Tibial nerve (tissue), 4 donors: ENCODE measurements at regions not wholly inside any gene's neighbourhood (a gene's known extent, or its start where the extent isn't known, plus 50 kb on each side); places are given as distances from the start of the nearest gene placed in this dataset.

Experiments
- DNase-seq, 2 donors: peaks; one replicate each; pipeline ENCODE4 v3.0.0-alpha.2; 2019; ENCODE audit warnings: low spot score in 2 of 2
- H3K27ac ChIP-seq, 4 donors: fragments of 200-600 bp; sonication (generic) in 3 of 4; one replicate each; pipeline ENCODE4 v1.5.1; 2017 to 2019; ENCODE audit warnings: mild to moderate bottlenecking in 1 of 4
- H3K27me3 ChIP-seq, 2 donors: fragments of 200-600 bp; sonication (generic) in 1 of 2; one replicate each; pipeline versions ENCODE4 v1.5.1 to v1.6.0; 2017 to 2019
- H3K36me3 ChIP-seq, 3 donors: fragments of 200-600 bp; sonication (generic); one replicate each; pipeline ENCODE4 v1.5.1; 2018 to 2019
- H3K4me1 ChIP-seq, 4 donors: fragments of 200-600 bp; sonication (generic) in 3 of 4; one replicate each; pipeline ENCODE4 v1.5.1; 2017 to 2019
- H3K4me3 ChIP-seq, 4 donors: fragments of 200-600 bp; sonication (generic) in 3 of 4; one replicate each; pipeline ENCODE4 v1.5.1; 2017 to 2019; ENCODE audit warnings: mild to moderate bottlenecking in 1 of 4, moderate library complexity in 1 of 4
- H3K9me3 ChIP-seq, 4 donors: fragments of 200-600 bp; sonication (generic) in 3 of 4; one replicate each; pipeline ENCODE4 v1.5.1; 2017 to 2019
- EP300 ChIP-seq, 2 donors: sonication (generic); formaldehyde crosslinking; IDR thresholded peaks; one replicate each; pipeline ENCODE4 v1.6.1; 2017; ENCODE audit warnings: antibody characterized with exemption in 2 of 2, mild to moderate bottlenecking in 1 of 2
- POLR2A ChIP-seq, 2 donors: fragments of 450-650 bp; IDR thresholded peaks; one replicate each; pipeline ENCODE4 v1.6.1; 2017; ENCODE audit warnings: antibody characterized with exemption in 2 of 2, mild to moderate bottlenecking in 2 of 2, moderate library complexity in 2 of 2
- WGBS, 2 donors: methylation state at CpG; one replicate each; pipeline ENCODE4 v1.1.5; 2018; 5-methylcytosine and 5-hydroxymethylcytosine counted together
- TF ChIP-seq, protein P1 (sequence below), 5 experiments: fragments of 200-600 bp in 3 of 5; fragments of 450-650 bp in 2 of 5; sonication (generic) in 3 of 5; IDR thresholded peaks; one replicate each; pipeline ENCODE4 v1.5.1; 2016 to 2019; ENCODE audit warnings: antibody characterized with exemption in 5 of 5, mild to moderate bottlenecking in 3 of 5, moderate library complexity in 2 of 5

DNA sequence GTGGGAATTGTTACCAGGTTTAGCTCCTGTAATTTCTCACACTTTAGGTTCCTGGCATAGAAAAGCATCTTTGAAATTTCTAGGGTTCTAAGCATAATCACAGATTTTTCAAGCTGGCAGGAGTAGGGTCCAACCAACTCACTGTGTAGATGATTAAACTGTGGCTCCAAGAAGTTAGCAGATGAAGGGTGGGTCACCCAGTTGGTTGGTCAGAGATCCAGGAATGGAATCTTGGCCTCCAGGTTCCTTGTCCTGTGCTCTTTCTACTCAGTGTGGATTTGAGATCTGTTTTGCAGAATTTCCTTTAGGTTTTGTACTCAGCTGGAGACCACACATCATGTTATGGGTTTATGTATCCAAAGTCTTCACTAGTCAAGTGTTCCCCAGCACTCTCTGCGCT, 90.3 kb upstream of the MAML3 start:
- Histone ChIP-seq H3K27ac (no peak overlapping the region), H3K4me1 (peaks cover 0 to 32% (median 21%) of the 10 kb centered on the region in 4 donors), H3K36me3 (no peaks in the 10 kb centered on the region), H3K27me3 (no peaks in the 10 kb centered on the region), H3K9me3 (no peaks in the 10 kb centered on the region), H3K4me3 (no peak overlapping the region)
- 97 to 100% methylated on average over 1 of the region's 1 CpG for WGBS, 2 donors
- no peak for DNase-seq
- no peak for TF ChIP-seq POLR2A (IDR thresholded peaks at IDR 0.05)
- no peak for TF ChIP-seq EP300 (IDR thresholded peaks at IDR 0.05)
- TF ChIP-seq, protein P1, sequence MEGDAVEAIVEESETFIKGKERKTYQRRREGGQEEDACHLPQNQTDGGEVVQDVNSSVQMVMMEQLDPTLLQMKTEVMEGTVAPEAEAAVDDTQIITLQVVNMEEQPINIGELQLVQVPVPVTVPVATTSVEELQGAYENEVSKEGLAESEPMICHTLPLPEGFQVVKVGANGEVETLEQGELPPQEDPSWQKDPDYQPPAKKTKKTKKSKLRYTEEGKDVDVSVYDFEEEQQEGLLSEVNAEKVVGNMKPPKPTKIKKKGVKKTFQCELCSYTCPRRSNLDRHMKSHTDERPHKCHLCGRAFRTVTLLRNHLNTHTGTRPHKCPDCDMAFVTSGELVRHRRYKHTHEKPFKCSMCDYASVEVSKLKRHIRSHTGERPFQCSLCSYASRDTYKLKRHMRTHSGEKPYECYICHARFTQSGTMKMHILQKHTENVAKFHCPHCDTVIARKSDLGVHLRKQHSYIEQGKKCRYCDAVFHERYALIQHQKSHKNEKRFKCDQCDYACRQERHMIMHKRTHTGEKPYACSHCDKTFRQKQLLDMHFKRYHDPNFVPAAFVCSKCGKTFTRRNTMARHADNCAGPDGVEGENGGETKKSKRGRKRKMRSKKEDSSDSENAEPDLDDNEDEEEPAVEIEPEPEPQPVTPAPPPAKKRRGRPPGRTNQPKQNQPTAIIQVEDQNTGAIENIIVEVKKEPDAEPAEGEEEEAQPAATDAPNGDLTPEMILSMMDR (IDR thresholded peaks at IDR 0.05), result no peak

DNA sequence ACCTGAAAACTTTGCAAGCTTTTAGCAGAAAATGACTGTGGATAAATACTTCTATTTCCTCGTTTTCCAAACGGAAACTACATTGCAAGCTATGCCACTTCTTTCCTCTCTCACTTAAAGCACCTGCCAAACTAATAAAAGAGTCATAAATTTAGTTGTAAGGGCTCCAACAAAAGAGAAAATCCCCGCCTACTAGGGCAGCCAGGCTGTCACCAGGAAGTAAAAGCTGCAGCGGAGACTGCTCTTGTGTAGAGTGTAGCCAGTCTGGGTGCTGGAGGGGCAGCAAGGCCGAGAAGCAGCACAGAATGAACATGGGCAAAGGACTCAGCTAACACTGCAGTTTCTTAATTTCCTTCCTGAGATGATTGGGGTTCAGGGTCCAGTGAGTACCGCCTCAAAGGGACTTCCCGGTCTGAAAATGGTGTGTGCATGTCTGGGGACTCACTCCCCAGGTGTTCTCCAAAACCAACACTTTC, 89.3 kb upstream of the MAML3 start:
- H3K4me1 ChIP-seq, result peaks cover 0 to 33% (median 26%) of the 10 kb centered on the region in 4 donors
- WGBS, 2 donors, result 33 to 34% methylated on average over 7 of the region's 7 CpGs
- DNase-seq, result no peak
- H3K9me3 ChIP-seq, result no peaks in the 10 kb centered on the region
- no peaks in the 10 kb centered on the region for H3K27me3 ChIP-seq
- peak overlapping the region in 2 of 4 donors; percentile 42 to 56 for H3K27ac ChIP-seq
- H3K36me3 ChIP-seq, result no peaks in the 10 kb centered on the region
- TF ChIP-seq POLR2A (IDR thresholded peaks at IDR 0.05) (no peak), EP300 (IDR thresholded peaks at IDR 0.05) (no peak)
- TF ChIP-seq, protein P1 (IDR thresholded peaks at IDR 0.05), result no peak
- H3K4me3 ChIP-seq, result no peak overlapping the region

DNA sequence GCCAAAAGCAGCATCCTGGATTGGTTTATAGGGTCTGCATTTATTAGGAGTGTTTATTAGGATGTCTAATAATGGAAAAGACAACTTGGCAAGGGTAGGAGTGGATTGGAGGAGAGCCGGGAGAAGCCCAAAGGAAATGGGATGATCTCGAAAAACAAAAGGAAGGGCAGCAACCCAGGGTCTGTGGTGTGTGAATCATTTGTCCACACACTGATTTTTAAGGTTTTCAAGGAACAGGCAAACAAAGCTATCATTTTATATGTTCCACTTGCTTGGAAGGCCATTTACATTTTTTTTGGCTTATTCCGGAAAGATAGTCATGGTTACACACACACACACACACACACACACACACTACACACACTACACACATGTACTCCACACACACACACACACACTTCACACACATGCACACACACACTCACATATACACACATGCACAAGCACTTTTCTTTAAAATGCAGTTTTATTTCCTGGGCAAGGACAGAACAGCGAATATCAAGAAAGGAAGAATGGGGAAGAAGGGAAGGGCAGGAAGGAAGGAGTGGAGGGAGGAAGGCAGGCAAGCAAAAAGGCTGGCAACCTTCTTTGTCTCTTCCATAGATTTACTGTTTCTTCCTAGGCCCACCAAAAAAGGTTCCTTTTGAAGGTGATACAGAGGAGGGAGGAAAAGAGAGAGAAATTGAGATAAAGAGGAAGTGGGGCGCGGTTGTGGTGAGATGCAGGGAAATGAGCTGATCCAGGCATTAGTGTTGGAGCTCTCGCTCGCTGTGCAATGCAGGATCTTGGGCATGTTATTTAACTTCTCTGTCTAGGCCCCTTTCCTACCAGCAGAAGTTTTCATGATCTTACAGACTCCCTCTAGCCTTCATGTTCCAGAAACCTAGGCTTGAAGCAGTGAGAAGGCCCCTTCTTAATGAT, 88.6 kb upstream of the MAML3 start:
- no peak for DNase-seq
- no peak overlapping the region for H3K4me3 ChIP-seq
- TF ChIP-seq POLR2A (IDR thresholded peaks at IDR 0.05) (no peak), EP300 (IDR thresholded peaks at IDR 0.05) (no peak)
- TF ChIP-seq, protein P1 (IDR thresholded peaks at IDR 0.05), result no peak
- no peaks in the 10 kb centered on the region for H3K9me3 ChIP-seq
- no peaks in the 10 kb centered on the region for H3K36me3 ChIP-seq
- H3K4me1 ChIP-seq, result peaks cover 0 to 40% (median 30%) of the 10 kb centered on the region in 4 donors
- 63 to 68% methylated on average over 8 of the region's 8 CpGs for WGBS, 2 donors
- H3K27me3 ChIP-seq, result no peaks in the 10 kb centered on the region
- peak overlapping the region in 2 of 4 donors; percentile 42 to 56 for H3K27ac ChIP-seq

DNA sequence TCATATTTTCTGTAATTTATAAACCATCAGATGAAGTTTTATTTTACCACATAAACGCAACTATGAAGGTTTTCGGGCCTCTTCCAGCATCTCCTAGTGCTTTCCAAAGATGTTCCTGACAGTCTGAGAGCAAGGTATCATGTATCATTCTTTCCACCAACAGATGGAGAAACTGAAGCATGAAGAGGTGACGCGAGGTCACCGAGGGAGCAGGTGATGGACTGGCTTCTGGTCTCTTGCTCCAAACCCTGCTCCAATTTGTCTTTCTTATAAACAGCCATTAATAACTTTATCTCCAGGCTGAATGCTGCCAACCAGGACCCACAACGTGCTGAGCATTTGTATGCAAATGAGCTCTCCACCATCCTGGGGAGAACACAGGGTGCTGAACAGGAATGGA, 86.3 kb upstream of the MAML3 start:
- Histone ChIP-seq H3K27me3 (no peaks in the 10 kb centered on the region), H3K27ac (no peak overlapping the region), H3K4me3 (no peak overlapping the region), H3K4me1 (peaks cover 0 to 54% (median 38%) of the 10 kb centered on the region in 4 donors), H3K9me3 (no peaks in the 10 kb centered on the region), H3K36me3 (no peaks in the 10 kb centered on the region)
- TF ChIP-seq POLR2A (IDR thresholded peaks at IDR 0.05), result no peak
- TF ChIP-seq, protein P1 (IDR thresholded peaks at IDR 0.05), result no peak
- no peak for TF ChIP-seq EP300 (IDR thresholded peaks at IDR 0.05)
- DNase-seq, result no peak
- WGBS, 2 donors, result 89% methylated on average over 6 of the region's 6 CpGs

DNA sequence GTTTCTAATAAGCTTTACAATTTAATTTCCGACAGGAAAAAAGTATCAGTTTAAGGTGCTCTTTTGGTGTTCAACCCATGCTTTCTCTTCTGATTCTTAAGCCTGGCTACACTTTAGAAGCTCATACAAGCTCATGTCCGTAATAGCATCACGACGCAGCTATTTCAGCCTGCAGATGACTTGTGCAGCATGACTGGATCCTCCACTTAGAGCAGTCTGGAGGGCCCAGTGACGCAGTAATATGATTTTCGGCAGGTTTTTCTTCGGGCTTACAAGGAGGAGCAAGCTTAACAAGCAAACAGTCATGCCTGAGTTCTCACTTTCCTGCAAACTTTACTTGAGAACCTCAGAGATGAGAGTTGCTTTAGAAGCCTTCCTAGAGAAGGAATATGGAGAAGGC, 85.3 kb upstream of the MAML3 start:
- Histone ChIP-seq H3K4me3 (no peak overlapping the region), H3K36me3 (no peaks in the 10 kb centered on the region), H3K9me3 (no peaks in the 10 kb centered on the region), H3K27me3 (no peaks in the 10 kb centered on the region), H3K4me1 (peaks cover 0 to 54% (median 38%) of the 10 kb centered on the region in 4 donors), H3K27ac (peak overlapping the region in 2 of 4 donors; percentile 89)
- DNase-seq, result no peak
- TF ChIP-seq POLR2A (IDR thresholded peaks at IDR 0.05), result no peak
- TF ChIP-seq, protein P1 (IDR thresholded peaks at IDR 0.05), result no peak
- no peak for TF ChIP-seq EP300 (IDR thresholded peaks at IDR 0.05)
- 73 to 77% methylated on average over 7 of the region's 7 CpGs for WGBS, 2 donors
